IPS DF 19.7 (cell line): ENCODE measurements at regions not wholly inside any gene's neighbourhood (a gene's known extent, or its start where the extent isn't known, plus 50 kb on each side); places are given as distances from the start of the nearest gene placed in this dataset.
"Not testable (repeated sequence)": the region's sequence is repeated elsewhere in the genome, so short reads cannot be mapped to it uniquely, and the experiment has no call there.

Experiments
- DNase-seq: peaks from one replicate; pipeline ENCODE4 v3.0.0-alpha.2; 2013; ENCODE audit warnings: low read depth, low spot score

GRCh38 chr1:103469801-103470200 lies 55.7 kb upstream of the RNPC3 start:
- DNase-seq: no peak

- no peak for DNase-seq
These were observed 58.4 kb upstream of the RNPC3 start for GRCh38 chr1:103467100-103467499.

- DNase-seq: no peak
These were observed 64.1 kb upstream of the RNPC3 start for GRCh38 chr1:103461161-103462105.

GRCh38 chr1:103460511-103460910 lies 65.0 kb upstream of the RNPC3 start:
- no peak for DNase-seq

- no peak for DNase-seq
These were observed 66.2 kb upstream of the RNPC3 start for GRCh38 chr1:103459346-103459745.

- DNase-seq: peak; percentile 54
These were observed 67.5 kb upstream of the RNPC3 start for GRCh38 chr1:103457886-103458455.

GRCh38 chr1:103448560-103448959 lies 76.9 kb upstream of the RNPC3 start:
- DNase-seq: no peak

- DNase-seq: no peak
These were observed 78.0 kb upstream of the RNPC3 start for GRCh38 chr1:103447471-103447870.

GRCh38 chr1:103441342-103441741 lies 84.2 kb upstream of the RNPC3 start:
- DNase-seq: peak; percentile 23

GRCh38 chr1:103436568-103437100 lies 88.9 kb upstream of the RNPC3 start:
- not testable (repeated sequence) for DNase-seq

- no peak for DNase-seq
These were observed 90.1 kb upstream of the RNPC3 start for GRCh38 chr1:103435443-103435842.

GRCh38 chr1:103424650-103425049 lies 100.8 kb upstream of the RNPC3 start:
- DNase-seq: no peak

GRCh38 chr1:103416681-103417286 lies 108.7 kb upstream of the RNPC3 start:
- DNase-seq: no peak

GRCh38 chr1:103387898-103388297 lies 137.6 kb upstream of the RNPC3 start:
- no peak for DNase-seq

GRCh38 chr1:103373991-103374390 lies 151.5 kb upstream of the RNPC3 start:
- no peak for DNase-seq

GRCh38 chr1:103372866-103373265 lies 152.6 kb upstream of the RNPC3 start:
- DNase-seq: no peak

GRCh38 chr1:103371234-103371633 lies 154.3 kb upstream of the RNPC3 start:
- no peak for DNase-seq

GRCh38 chr1:103367186-103367585 lies 158.3 kb upstream of the RNPC3 start:
- DNase-seq: no peak

- DNase-seq: no peak
These were observed 159.5 kb upstream of the RNPC3 start for GRCh38 chr1:103365860-103366569.

- DNase-seq: no peak
These were observed 162.5 kb upstream of the RNPC3 start for GRCh38 chr1:103363008-103363365.

- no peak for DNase-seq
These were observed 163.0 kb upstream of the RNPC3 start for GRCh38 chr1:103362348-103363007.
